ENCODE measurements at regions not wholly inside any gene's neighbourhood (a gene's known extent, or its start where the extent isn't known, plus 50 kb on each side); places are given as distances from the start of the nearest gene placed in this dataset.

GRCh38 chr4:124483048-124483906 lies 229.3 kb downstream of the ANKRD50 start:
- TF ChIP-seq CTCF (IDR thresholded peaks at IDR 0.05) (no peak), ZFX (IDR thresholded peaks at IDR 0.05; ENCODE audit: borderline replicate concordance) (no peak)

Measured in 22Rv1 (cell line).